NCI-H2081 (cell line): ENCODE measurements at regions not wholly inside any gene's neighbourhood (a gene's known extent, or its start where the extent isn't known, plus 50 kb on each side); places are given as distances from the start of the nearest gene placed in this dataset.
"Not testable (repeated sequence)": the region's sequence is repeated elsewhere in the genome, so short reads cannot be mapped to it uniquely, and the experiment has no call there.

Source experiments
- DNase-seq, 2 experiments: peaks; one replicate each; lab custom pipeline; 2025; lab: John Stamatoyannopoulos, UW

- DNase-seq: not testable (repeated sequence)
These were observed 897.5 kb downstream of the PLOD2 start for GRCh38 chr3:145263458-145263857.

- no peak for DNase-seq
These were observed 894.6 kb downstream of the PLOD2 start for GRCh38 chr3:145266368-145266767.

GRCh38 chr3:145269106-145269505 lies 891.9 kb downstream of the PLOD2 start:
- DNase-seq: no peak

GRCh38 chr3:145272684-145273083 lies 888.3 kb downstream of the PLOD2 start:
- DNase-seq: no peak

GRCh38 chr3:145282505-145282904 lies 878.5 kb downstream of the PLOD2 start:
- no peak for DNase-seq

- DNase-seq: no peak
These were observed 874.0 kb downstream of the PLOD2 start for GRCh38 chr3:145286937-145287336.

GRCh38 chr3:145290010-145290409 lies 871.0 kb downstream of the PLOD2 start:
- no peak for DNase-seq

GRCh38 chr3:145294572-145294971 lies 866.4 kb downstream of the PLOD2 start:
- no peak for DNase-seq

- no peak for DNase-seq
These were observed 853.7 kb downstream of the PLOD2 start for GRCh38 chr3:145307272-145307671.

GRCh38 chr3:145313751-145314150 lies 847.2 kb downstream of the PLOD2 start:
- DNase-seq: no peak

- not testable (repeated sequence) for DNase-seq
These were observed 844.7 kb downstream of the PLOD2 start for GRCh38 chr3:145316253-145316652.

GRCh38 chr3:145326666-145327065 lies 834.3 kb downstream of the PLOD2 start:
- no peak for DNase-seq

- DNase-seq: not testable (repeated sequence)
These were observed 827.6 kb downstream of the PLOD2 start for GRCh38 chr3:145333427-145333826.

- no peak for DNase-seq
These were observed 827.1 kb downstream of the PLOD2 start for GRCh38 chr3:145333931-145334330.

GRCh38 chr3:145355206-145355605 lies 805.8 kb downstream of the PLOD2 start:
- no peak for DNase-seq

GRCh38 chr3:145357453-145357852 lies 803.5 kb downstream of the PLOD2 start:
- no peak for DNase-seq

- DNase-seq: no peak
These were observed 801.9 kb downstream of the PLOD2 start for GRCh38 chr3:145359040-145359439.

- DNase-seq: no peak
These were observed 792.2 kb downstream of the PLOD2 start for GRCh38 chr3:145368748-145369147.

- DNase-seq: no peak
These were observed 790.1 kb downstream of the PLOD2 start for GRCh38 chr3:145370870-145371269.

- no peak for DNase-seq
These were observed 783.7 kb downstream of the PLOD2 start for GRCh38 chr3:145377301-145377700.

- no peak for DNase-seq
These were observed 777.6 kb downstream of the PLOD2 start for GRCh38 chr3:145383416-145383815.

GRCh38 chr3:145384307-145384706 lies 776.7 kb downstream of the PLOD2 start:
- DNase-seq: no peak

- DNase-seq: no peak
These were observed 773.8 kb downstream of the PLOD2 start for GRCh38 chr3:145387211-145387610.

- no peak for DNase-seq
These were observed 765.6 kb downstream of the PLOD2 start for GRCh38 chr3:145395421-145395820.

GRCh38 chr3:145411605-145412004 lies 749.4 kb downstream of the PLOD2 start:
- peak in 1 of 2 experiments; percentile 40 for DNase-seq
